ENCODE measurements at regions not wholly inside any gene's neighbourhood (a gene's known extent, or its start where the extent isn't known, plus 50 kb on each side); places are given as distances from the start of the nearest gene placed in this dataset.
A peak's percentile ranks its signal among the peaks of the same experiment; 100 is the strongest.

DNA sequence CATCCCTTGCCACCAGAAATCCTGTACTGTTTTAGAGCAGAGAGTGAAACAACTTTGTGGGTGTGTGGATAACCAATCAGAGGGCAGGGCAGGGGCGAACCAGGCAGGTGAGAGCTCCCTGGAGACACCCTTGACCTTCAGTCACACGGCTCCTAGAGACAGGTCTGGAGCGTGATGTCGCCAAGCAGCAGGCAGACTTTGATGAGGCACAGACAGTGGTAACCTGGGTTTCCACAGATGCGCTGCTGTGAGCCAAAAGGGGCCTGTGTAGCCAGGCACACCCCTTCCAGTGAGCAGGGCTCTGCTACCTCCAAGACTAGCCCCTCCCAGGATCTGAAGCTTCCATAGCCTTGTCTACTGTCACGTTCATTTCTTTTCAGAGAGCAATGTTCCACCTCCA is 317.8 kb upstream of the ADCY2 start:
- no peaks in the 10 kb centered on the region for H3K9me3 Mint-ChIP-seq (ENCODE audit: low read depth)
- ATAC-seq: no peak
- no peaks in the 10 kb centered on the region for H3K36me3 Mint-ChIP-seq (ENCODE audit: low read depth)
- no peak for DNase-seq
- H3K27me3 Mint-ChIP-seq: peaks cover 3% of the 10 kb centered on the region
- H3K4me3 Mint-ChIP-seq: no peak overlapping the region
- CTCF ChIA-PET: no interaction called here
- intact Hi-C loops (cut with DNase I, micrococcal nuclease): loop anchor here in 1 of 2 experiments (5.0 to 10.0 kb wide), 2 partner anchors 256 to 667 kb away; no protein-coding TSS in a partner anchor
- POLR2A ChIA-PET: no interaction called here
- H3K4me1 Mint-ChIP-seq: no peaks in the 10 kb centered on the region
- H3K27ac Mint-ChIP-seq: no peak overlapping the region

DNA sequence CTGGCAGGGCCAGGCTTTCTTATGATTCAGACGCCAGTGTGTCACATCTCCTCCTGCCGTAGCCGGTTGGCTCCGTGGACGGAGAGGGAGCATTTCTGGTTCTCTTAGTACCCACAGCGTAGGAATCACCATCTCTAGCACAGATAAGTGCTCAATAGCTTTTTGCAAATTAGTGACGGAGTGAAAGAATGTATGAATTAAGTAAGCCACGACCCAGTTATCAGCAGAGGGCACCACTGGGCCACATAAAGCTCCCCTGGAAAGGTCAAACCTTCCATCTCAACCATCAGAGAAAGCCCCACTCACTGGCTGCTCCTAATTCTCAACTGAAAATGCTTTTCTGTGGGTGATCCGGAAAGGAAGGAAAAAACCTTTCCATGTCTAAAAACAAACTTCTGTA is 317.0 kb upstream of the ADCY2 start:
- DNase-seq (peak; percentile 17), ATAC-seq (no peak)
- no peak overlapping the region for H3K27ac Mint-ChIP-seq
- no peak overlapping the region for H3K4me3 Mint-ChIP-seq
- intact Hi-C loops (cut with DNase I, micrococcal nuclease): loop anchor here in 1 of 2 experiments (5.0 to 10.0 kb wide), 2 partner anchors 257 to 666 kb away; no protein-coding TSS in a partner anchor
- no peaks in the 10 kb centered on the region for H3K36me3 Mint-ChIP-seq (ENCODE audit: low read depth)
- peaks cover 3% of the 10 kb centered on the region for H3K27me3 Mint-ChIP-seq
- ChIA-PET CTCF (interaction anchor here (0.9 kb wide), 1 partner anchor 258 kb away, joined by 3 read pairs; no protein-coding TSS in a partner anchor), POLR2A (no interaction called here)
- no peaks in the 10 kb centered on the region for H3K4me1 Mint-ChIP-seq
- H3K9me3 Mint-ChIP-seq (ENCODE audit: low read depth): no peaks in the 10 kb centered on the region

GRCh38 chr5:7080501-7080900 is 315.4 kb upstream of the ADCY2 start:
- ChIA-PET CTCF (no interaction called here), POLR2A (no interaction called here)
- Mint-ChIP-seq H3K4me3 (no peak overlapping the region), H3K27me3 (peaks cover 3% of the 10 kb centered on the region), H3K36me3 (ENCODE audit: low read depth) (no peaks in the 10 kb centered on the region), H3K4me1 (no peaks in the 10 kb centered on the region), H3K27ac (no peak overlapping the region), H3K9me3 (ENCODE audit: low read depth) (no peaks in the 10 kb centered on the region)
- intact Hi-C loops (cut with DNase I, micrococcal nuclease): no loop called here
- no peak for DNase-seq
- no peak for ATAC-seq

DNA sequence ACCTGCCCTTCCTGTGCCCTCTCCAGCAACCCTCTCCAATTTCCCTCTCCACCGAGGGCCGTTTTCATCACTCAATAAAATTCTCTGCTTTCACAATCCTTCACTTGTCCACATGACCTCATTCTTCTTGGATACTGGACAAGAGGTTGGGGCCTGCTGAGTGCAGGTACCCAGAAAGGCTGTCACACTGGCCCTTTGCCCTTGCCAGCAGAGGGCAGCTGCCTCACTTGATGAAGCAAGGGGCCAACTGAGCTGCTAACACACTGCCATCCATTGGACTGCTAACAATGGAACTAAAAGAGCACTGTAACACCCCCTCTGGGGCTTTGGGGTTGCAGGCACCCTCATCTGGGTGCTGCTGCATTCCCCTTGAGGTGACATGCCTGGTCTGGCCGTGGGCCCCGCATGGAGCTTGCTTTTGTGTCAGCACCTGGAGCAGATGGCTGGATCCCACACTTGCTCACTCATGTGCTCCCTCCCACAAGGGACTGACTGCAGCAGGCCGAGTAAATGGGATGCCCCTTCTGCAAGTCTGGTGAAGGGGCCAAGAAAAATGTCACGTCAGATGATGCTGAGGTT is 308.1 kb upstream of the ADCY2 start:
- POLR2A ChIA-PET: no interaction called here
- no peak for DNase-seq
- Mint-ChIP-seq H3K4me1 (no peaks in the 10 kb centered on the region), H3K36me3 (ENCODE audit: low read depth) (no peaks in the 10 kb centered on the region), H3K4me3 (no peak overlapping the region), H3K9me3 (ENCODE audit: low read depth) (no peaks in the 10 kb centered on the region), H3K27ac (no peak overlapping the region), H3K27me3 (peaks cover 2% of the 10 kb centered on the region)
- no peak for ATAC-seq
- CTCF ChIA-PET: no interaction called here
- intact Hi-C loops (cut with DNase I, micrococcal nuclease): no loop called here

DNA sequence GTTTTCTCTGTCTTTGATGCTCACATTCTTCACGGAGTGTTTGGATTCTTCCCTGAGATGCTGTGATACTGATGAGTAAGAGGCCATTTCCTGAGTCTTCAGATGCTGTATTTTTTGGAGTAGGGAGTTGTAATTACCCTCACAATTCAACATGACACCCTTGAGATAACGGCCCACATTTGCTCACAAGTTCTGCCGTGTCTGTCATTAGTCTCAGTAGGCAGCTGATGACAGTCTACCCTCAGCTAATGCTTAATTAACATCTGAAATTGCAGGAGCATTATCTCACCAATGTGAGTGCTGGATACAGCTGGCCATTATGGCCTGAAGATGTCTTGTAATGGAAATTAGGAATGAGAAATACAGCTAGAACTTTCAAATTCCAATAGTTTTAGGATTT is 307.1 kb upstream of the ADCY2 start:
- ChIA-PET CTCF (no interaction called here), POLR2A (no interaction called here)
- no peaks in the 10 kb centered on the region for H3K4me1 Mint-ChIP-seq
- ATAC-seq: no peak
- intact Hi-C loops (cut with DNase I, micrococcal nuclease): no loop called here
- no peaks in the 10 kb centered on the region for H3K9me3 Mint-ChIP-seq (ENCODE audit: low read depth)
- H3K27me3 Mint-ChIP-seq: peaks cover 2% of the 10 kb centered on the region
- no peak overlapping the region for H3K4me3 Mint-ChIP-seq
- DNase-seq: no peak
- no peak overlapping the region for H3K27ac Mint-ChIP-seq
- no peaks in the 10 kb centered on the region for H3K36me3 Mint-ChIP-seq (ENCODE audit: low read depth)

GRCh38 chr5:7094626-7095025 is 301.3 kb upstream of the ADCY2 start:
- POLR2A ChIA-PET: no interaction called here
- CTCF ChIA-PET: no interaction called here
- DNase-seq (peak; percentile 23), ATAC-seq (no peak)
- intact Hi-C loops (cut with DNase I, micrococcal nuclease): no loop called here
- no peaks in the 10 kb centered on the region for H3K9me3 Mint-ChIP-seq (ENCODE audit: low read depth)
- H3K27ac Mint-ChIP-seq: no peak overlapping the region
- no peak overlapping the region for H3K4me3 Mint-ChIP-seq
- no peaks in the 10 kb centered on the region for H3K36me3 Mint-ChIP-seq (ENCODE audit: low read depth)
- H3K4me1 Mint-ChIP-seq: no peaks in the 10 kb centered on the region
- H3K27me3 Mint-ChIP-seq: peaks cover 4% of the 10 kb centered on the region

- ChIA-PET CTCF (no interaction called here), POLR2A (no interaction called here)
- Mint-ChIP-seq H3K4me3 (no peak overlapping the region), H3K36me3 (ENCODE audit: low read depth) (no peaks in the 10 kb centered on the region), H3K4me1 (no peaks in the 10 kb centered on the region), H3K27me3 (peaks cover 4% of the 10 kb centered on the region), H3K27ac (no peak overlapping the region), H3K9me3 (ENCODE audit: low read depth) (no peaks in the 10 kb centered on the region)
- DNase-seq: no peak
- intact Hi-C loops (cut with DNase I, micrococcal nuclease): no loop called here
- no peak for ATAC-seq
Observed at GRCh38 chr5:7096294-7096693, 299.6 kb upstream of the ADCY2 start.

DNA sequence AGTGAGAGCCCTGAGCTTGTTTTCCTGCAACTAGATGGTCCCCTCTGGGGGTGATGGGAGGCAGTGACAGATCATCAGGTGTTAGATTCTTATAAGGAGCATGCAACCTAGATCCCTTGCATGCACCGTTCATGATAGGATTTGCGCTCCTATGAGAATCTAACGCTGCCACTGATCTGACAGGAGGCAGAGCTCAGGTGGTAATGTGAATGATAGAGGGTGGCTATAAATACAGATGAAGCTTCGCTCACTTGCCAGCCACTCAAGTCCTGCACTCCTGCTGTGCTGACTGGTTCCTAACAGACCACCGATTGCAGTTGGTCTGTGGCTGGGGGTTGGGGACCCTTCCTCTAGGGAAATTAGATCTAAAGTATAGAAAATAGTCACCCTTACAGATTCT is 290.6 kb upstream of the ADCY2 start:
- ATAC-seq: no peak
- H3K36me3 Mint-ChIP-seq (ENCODE audit: low read depth): no peaks in the 10 kb centered on the region
- CTCF ChIA-PET: no interaction called here
- no peak overlapping the region for H3K4me3 Mint-ChIP-seq
- H3K4me1 Mint-ChIP-seq: no peaks in the 10 kb centered on the region
- H3K9me3 Mint-ChIP-seq (ENCODE audit: low read depth): peaks cover 2% of the 10 kb centered on the region
- H3K27me3 Mint-ChIP-seq: no peaks in the 10 kb centered on the region
- POLR2A ChIA-PET: no interaction called here
- intact Hi-C loops (cut with DNase I, micrococcal nuclease): no loop called here
- H3K27ac Mint-ChIP-seq: no peak overlapping the region
- DNase-seq: no peak

- Mint-ChIP-seq H3K27ac (no peak overlapping the region), H3K4me3 (no peak overlapping the region), H3K4me1 (no peaks in the 10 kb centered on the region), H3K9me3 (ENCODE audit: low read depth) (peaks cover 4% of the 10 kb centered on the region), H3K27me3 (no peaks in the 10 kb centered on the region), H3K36me3 (ENCODE audit: low read depth) (no peaks in the 10 kb centered on the region)
- ATAC-seq: no peak
- ChIA-PET POLR2A (no interaction called here), CTCF (interaction anchor here (0.6 kb wide), 1 partner anchor 737 kb away, joined by 3 read pairs; no protein-coding TSS in a partner anchor)
- intact Hi-C loops (cut with DNase I, micrococcal nuclease): no loop called here
- no peak for DNase-seq
Observed at GRCh38 chr5:7117961-7118360, 278.0 kb upstream of the ADCY2 start.

- DNase-seq: no peak
- ChIA-PET POLR2A (no interaction called here), CTCF (no interaction called here)
- peaks cover 5% of the 10 kb centered on the region for H3K9me3 Mint-ChIP-seq (ENCODE audit: low read depth)
- no peaks in the 10 kb centered on the region for H3K4me1 Mint-ChIP-seq
- no peak overlapping the region for H3K4me3 Mint-ChIP-seq
- H3K36me3 Mint-ChIP-seq (ENCODE audit: low read depth): no peaks in the 10 kb centered on the region
- H3K27ac Mint-ChIP-seq: no peak overlapping the region
- intact Hi-C loops (cut with DNase I, micrococcal nuclease): no loop called here
- no peak for ATAC-seq
- H3K27me3 Mint-ChIP-seq: no peaks in the 10 kb centered on the region
Observed at GRCh38 chr5:7131680-7132079, 264.3 kb upstream of the ADCY2 start.

DNA sequence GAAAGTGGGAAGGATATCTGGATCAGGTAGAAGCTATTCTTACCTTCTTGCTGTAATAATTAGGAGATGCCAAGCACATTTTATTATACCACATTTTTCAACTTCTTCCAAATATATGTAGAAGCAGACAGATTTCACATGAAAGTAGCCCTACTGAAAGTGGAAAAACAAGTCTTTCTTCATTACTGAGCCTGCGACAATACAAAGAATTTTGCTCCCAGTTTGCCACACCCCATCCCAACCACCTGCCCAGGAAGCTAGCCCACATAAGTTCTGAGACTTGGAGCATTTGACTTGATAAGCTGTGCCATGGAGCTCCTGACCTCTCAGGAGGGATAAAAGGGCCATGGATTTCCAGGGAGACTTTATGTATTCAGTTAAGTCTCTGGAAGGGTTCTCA is 249.1 kb upstream of the ADCY2 start:
- Mint-ChIP-seq H3K4me3 (no peak overlapping the region), H3K4me1 (no peaks in the 10 kb centered on the region), H3K27ac (no peak overlapping the region), H3K27me3 (no peaks in the 10 kb centered on the region), H3K9me3 (ENCODE audit: low read depth) (no peaks in the 10 kb centered on the region), H3K36me3 (ENCODE audit: low read depth) (no peaks in the 10 kb centered on the region)
- no peak for ATAC-seq
- ChIA-PET CTCF (no interaction called here), POLR2A (no interaction called here)
- DNase-seq: no peak
- intact Hi-C loops (cut with DNase I, micrococcal nuclease): no loop called here

- DNase-seq (no peak), ATAC-seq (no peak)
- intact Hi-C loops (cut with DNase I, micrococcal nuclease): no loop called here
- Mint-ChIP-seq H3K27me3 (no peaks in the 10 kb centered on the region), H3K4me3 (no peak overlapping the region), H3K36me3 (ENCODE audit: low read depth) (no peaks in the 10 kb centered on the region), H3K4me1 (no peaks in the 10 kb centered on the region), H3K9me3 (ENCODE audit: low read depth) (peaks cover 44% of the 10 kb centered on the region), H3K27ac (no peak overlapping the region)
- CTCF ChIA-PET: no interaction called here
- POLR2A ChIA-PET: no interaction called here
Observed at GRCh38 chr5:7157083-7157482, 238.9 kb upstream of the ADCY2 start.

All from activated CD4-positive, alpha-beta T cell treated with anti-CD3 and anti-CD28 coated beads for 36 hours (primary cell).